ENCODE measurements at regions not wholly inside any gene's neighbourhood (a gene's known extent, or its start where the extent isn't known, plus 50 kb on each side); places are given as distances from the start of the nearest gene placed in this dataset.
A peak's percentile ranks its signal among the peaks of the same experiment; 100 is the strongest.

- ChIA-PET CTCF (no interaction called here), POLR2A (no interaction called here)
- Histone ChIP-seq H3K27me3 (ENCODE audit: control insufficient read depth, insufficient read depth, low read length) (no peaks in the 10 kb centered on the region), H3K36me3 (ENCODE audit: control insufficient read depth, insufficient read depth, low read length) (no peaks in the 10 kb centered on the region), H3K4me3 (ENCODE audit: low read depth, low read length) (no peak overlapping the region)
- DNase-seq (ENCODE audit: low read depth), result no peak
- TF ChIP-seq CTCF (IDR thresholded peaks at IDR 0.05; ENCODE audit: insufficient read depth, low read depth, low read length), result no peak
Measured at GRCh38 chr3:176522436-176522835, 674.8 kb downstream of the TBL1XR1 start.

- H3K4me3 ChIP-seq (ENCODE audit: low read depth, low read length), result no peak overlapping the region
- H3K27me3 ChIP-seq (ENCODE audit: control insufficient read depth, insufficient read depth, low read length), result no peaks in the 10 kb centered on the region
- no peak for TF ChIP-seq CTCF (IDR thresholded peaks at IDR 0.05; ENCODE audit: insufficient read depth, low read depth, low read length)
- H3K36me3 ChIP-seq (ENCODE audit: control insufficient read depth, insufficient read depth, low read length), result no peaks in the 10 kb centered on the region
- ChIA-PET POLR2A (no interaction called here), CTCF (no interaction called here)
- DNase-seq (ENCODE audit: low read depth), result peak; percentile 31
Measured at GRCh38 chr3:176521531-176522175, 675.6 kb downstream of the TBL1XR1 start.

- no peaks in the 10 kb centered on the region for H3K36me3 ChIP-seq (ENCODE audit: control insufficient read depth, insufficient read depth, low read length)
- H3K4me3 ChIP-seq (ENCODE audit: low read depth, low read length), result no peak overlapping the region
- POLR2A ChIA-PET, result no interaction called here
- CTCF ChIA-PET, result interaction anchor here (0.9 to 1.5 kb wide), 2 partner anchors 147 to 150 kb away, joined by 3 to 9 read pairs; no protein-coding TSS in a partner anchor
- TF ChIP-seq CTCF (IDR thresholded peaks at IDR 0.05; ENCODE audit: insufficient read depth, low read depth, low read length), result peak; percentile 46
- H3K27me3 ChIP-seq (ENCODE audit: control insufficient read depth, insufficient read depth, low read length), result no peaks in the 10 kb centered on the region
- DNase-seq (ENCODE audit: low read depth), result no peak
Measured at GRCh38 chr3:176514297-176514696, 683.0 kb downstream of the TBL1XR1 start.

- Histone ChIP-seq H3K27me3 (ENCODE audit: control insufficient read depth, insufficient read depth, low read length) (no peaks in the 10 kb centered on the region), H3K36me3 (ENCODE audit: control insufficient read depth, insufficient read depth, low read length) (no peaks in the 10 kb centered on the region), H3K4me3 (ENCODE audit: low read depth, low read length) (no peak overlapping the region)
- no peak for DNase-seq (ENCODE audit: low read depth)
- no peak for TF ChIP-seq CTCF (IDR thresholded peaks at IDR 0.05; ENCODE audit: insufficient read depth, low read depth, low read length)
- ChIA-PET POLR2A (no interaction called here), CTCF (interaction anchor here (1.5 kb wide), 1 partner anchor 151 kb away, joined by 9 read pairs; no protein-coding TSS in a partner anchor)
Measured at GRCh38 chr3:176513604-176514003, 683.7 kb downstream of the TBL1XR1 start.

- H3K36me3 ChIP-seq (ENCODE audit: control insufficient read depth, insufficient read depth, low read length), result no peaks in the 10 kb centered on the region
- POLR2A ChIA-PET, result no interaction called here
- TF ChIP-seq CTCF (IDR thresholded peaks at IDR 0.05; ENCODE audit: insufficient read depth, low read depth, low read length), result no peak
- CTCF ChIA-PET, result interaction anchor here (0.9 to 1.2 kb wide), 2 partner anchors 152 to 1873 kb away, joined by 4 read pairs; no protein-coding TSS in a partner anchor
- no peak overlapping the region for H3K4me3 ChIP-seq (ENCODE audit: low read depth, low read length)
- H3K27me3 ChIP-seq (ENCODE audit: control insufficient read depth, insufficient read depth, low read length), result no peaks in the 10 kb centered on the region
- no peak for DNase-seq (ENCODE audit: low read depth)
Measured at GRCh38 chr3:176512037-176512436, 685.2 kb downstream of the TBL1XR1 start.
